A673 (cell line): ENCODE measurements at regions not wholly inside any gene's neighbourhood (a gene's known extent, or its start where the extent isn't known, plus 50 kb on each side); places are given as distances from the start of the nearest gene placed in this dataset.

Experiments used
- CTCF ChIP-seq: fragments of 300-800, 200-600 bp; sonication (generic); conservative IDR thresholded peaks from 2 replicates; pipeline ENCODE4 v1.5.1; 2017; ENCODE audit warnings: low read depth, mild to moderate bottlenecking, antibody characterized with exemption, low read length, moderate library complexity, mixed read lengths
- EZH2 ChIP-seq: fragments of 200-600 bp; sonication (generic); IDR thresholded peaks from 2 replicates; pipeline ENCODE4 v1.6.1; 2017; ENCODE audit warnings: borderline replicate concordance, low read depth, mild to moderate bottlenecking, mixed read lengths, antibody characterized with exemption, low read length; ENCODE audit not compliant: poor library complexity, severe bottlenecking

- no peak for TF ChIP-seq CTCF
- no peak for TF ChIP-seq EZH2
Measured at GRCh38 chr10:37721100-37721499, 136.3 kb downstream of the ZNF248 start.
